Lung (tissue), 11 donors: ENCODE measurements at regions not wholly inside any gene's neighbourhood (a gene's known extent, or its start where the extent isn't known, plus 50 kb on each side); places are given as distances from the start of the nearest gene placed in this dataset.
A peak's percentile ranks its signal among the peaks of the same experiment; 100 is the strongest.

Experiments
- ATAC-seq: fragments of 200-7000 bp; cut with Tn5 transposase; one replicate; pipeline ENCODE4 v1.9.1; 2020; ENCODE audit warnings: moderate number of reproducible peaks; ENCODE audit not compliant: insufficient read depth, low FRiP score
- DNase-seq, 3 donors: peaks; one replicate each; pipeline ENCODE4 v3.0.0-alpha.2; 2013 to 2017
- H3K27ac ChIP-seq, 2 donors: one replicate each; pipeline ENCODE4 v1.5.1; 2013; ENCODE audit warnings: mild to moderate bottlenecking in 2 of 2, moderate library complexity in 2 of 2, control low read depth in 1 of 2, inconsistent platforms in 1 of 2, low read depth in 1 of 2, low read length in 1 of 2
- H3K27me3 ChIP-seq, 3 donors: one replicate each; pipeline ENCODE4 v1.5.1; 2013; ENCODE audit warnings: low read length in 2 of 3; ENCODE audit not compliant: control insufficient read depth in 3 of 3, insufficient read depth in 3 of 3
- H3K36me3 ChIP-seq, 4 donors: one replicate each; pipeline ENCODE4 v1.5.1; 2013; ENCODE audit warnings: low read length in 4 of 4, mild to moderate bottlenecking in 1 of 4, moderate library complexity in 1 of 4; ENCODE audit not compliant: control insufficient read depth in 4 of 4, insufficient read depth in 4 of 4
- H3K4me1 ChIP-seq, 5 donors: one replicate each; pipeline ENCODE4 v1.5.1; 2013; ENCODE audit warnings: low read length in 5 of 5, mild to moderate bottlenecking in 2 of 5, moderate library complexity in 1 of 5; ENCODE audit not compliant: control insufficient read depth in 5 of 5, insufficient read depth in 5 of 5
- H3K4me3 ChIP-seq: one replicate; pipeline ENCODE4 v1.5.1; 2013; ENCODE audit warnings: mild to moderate bottlenecking, control low read depth, moderate library complexity
- H3K9ac ChIP-seq, 2 donors: one replicate each; pipeline ENCODE4 v1.5.1; 2013; ENCODE audit warnings: low read length in 2 of 2, control low read depth in 1 of 2; ENCODE audit not compliant: insufficient read depth in 1 of 2
- H3K9me3 ChIP-seq, 4 donors: one replicate each; pipeline ENCODE4 v1.5.1; 2013; ENCODE audit warnings: low read length in 3 of 4, mild to moderate bottlenecking in 1 of 4, moderate library complexity in 1 of 4; ENCODE audit not compliant: control insufficient read depth in 4 of 4, insufficient read depth in 3 of 4
- WGBS, 2 donors: extraction: QIAGEN DNeasy Blood & Tissue Kit; methylation state at CpG; one replicate each; pipeline ENCODE4 v1.1.7; 2013; 5-methylcytosine and 5-hydroxymethylcytosine counted together
- TF ChIP-seq, protein P1 (sequence below): IDR thresholded peaks from 2 replicates; pipeline ENCODE4 v1.5.1; 2012; ENCODE audit warnings: mild to moderate bottlenecking; ENCODE audit errors: control extremely low read depth, extremely low read depth
- donor health status: control.
- donor health status: control.
- donor health status: Bipolar disorder and iron deficiency.
- donor health status: healthy.
- donor health status: DM: yes; HTN: yes; CAD: no.

- DNase-seq (peak; percentile 11 to 60 (median 45)), ATAC-seq (no peak)
- Histone ChIP-seq H3K4me3 (no peak overlapping the region), H3K27ac (no peak overlapping the region), H3K4me1 (peaks cover 0 to 10% (median 0%) of the 10 kb centered on the region in 5 donors), H3K27me3 (no peaks in the 10 kb centered on the region), H3K9me3 (no peaks in the 10 kb centered on the region), H3K9ac (no peak overlapping the region), H3K36me3 (no peaks in the 10 kb centered on the region)
- TF ChIP-seq, protein P1, sequence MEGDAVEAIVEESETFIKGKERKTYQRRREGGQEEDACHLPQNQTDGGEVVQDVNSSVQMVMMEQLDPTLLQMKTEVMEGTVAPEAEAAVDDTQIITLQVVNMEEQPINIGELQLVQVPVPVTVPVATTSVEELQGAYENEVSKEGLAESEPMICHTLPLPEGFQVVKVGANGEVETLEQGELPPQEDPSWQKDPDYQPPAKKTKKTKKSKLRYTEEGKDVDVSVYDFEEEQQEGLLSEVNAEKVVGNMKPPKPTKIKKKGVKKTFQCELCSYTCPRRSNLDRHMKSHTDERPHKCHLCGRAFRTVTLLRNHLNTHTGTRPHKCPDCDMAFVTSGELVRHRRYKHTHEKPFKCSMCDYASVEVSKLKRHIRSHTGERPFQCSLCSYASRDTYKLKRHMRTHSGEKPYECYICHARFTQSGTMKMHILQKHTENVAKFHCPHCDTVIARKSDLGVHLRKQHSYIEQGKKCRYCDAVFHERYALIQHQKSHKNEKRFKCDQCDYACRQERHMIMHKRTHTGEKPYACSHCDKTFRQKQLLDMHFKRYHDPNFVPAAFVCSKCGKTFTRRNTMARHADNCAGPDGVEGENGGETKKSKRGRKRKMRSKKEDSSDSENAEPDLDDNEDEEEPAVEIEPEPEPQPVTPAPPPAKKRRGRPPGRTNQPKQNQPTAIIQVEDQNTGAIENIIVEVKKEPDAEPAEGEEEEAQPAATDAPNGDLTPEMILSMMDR: no peak
- 69 to 81% methylated on average over 5 of the region's 5 CpGs for WGBS, 2 donors
Measured at GRCh38 chr5:172540099-172540870, 86.0 kb upstream of the SH3PXD2B start.

DNA sequence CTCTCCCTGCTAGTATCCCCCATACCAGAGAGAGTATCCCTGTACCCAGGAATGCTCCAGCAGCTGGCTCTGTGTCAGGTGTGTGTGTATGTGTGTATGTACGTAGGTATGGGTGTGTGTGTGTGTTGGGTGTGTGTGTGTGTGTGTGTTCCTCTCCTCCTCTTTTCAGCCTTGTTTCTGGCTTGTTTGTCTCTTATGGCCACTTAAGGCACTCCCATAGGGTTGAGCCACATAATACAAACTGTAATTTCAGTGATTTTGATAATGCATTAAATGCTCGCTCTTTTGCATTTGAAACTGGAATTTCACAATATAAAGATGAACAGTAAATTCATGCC, 80.8 kb upstream of the SH3PXD2B start:
- no peaks in the 10 kb centered on the region for H3K27me3 ChIP-seq
- TF ChIP-seq, protein P1: no peak
- H3K4me3 ChIP-seq: no peak overlapping the region
- H3K9ac ChIP-seq: no peak overlapping the region
- peaks cover 0 to 10% (median 0%) of the 10 kb centered on the region in 5 donors for H3K4me1 ChIP-seq
- no peak overlapping the region for H3K27ac ChIP-seq
- ATAC-seq: no peak
- H3K9me3 ChIP-seq: no peaks in the 10 kb centered on the region
- no peak for DNase-seq
- H3K36me3 ChIP-seq: no peaks in the 10 kb centered on the region
- 85 to 96% methylated on average over 2 of the region's 2 CpGs for WGBS, 2 donors

DNA sequence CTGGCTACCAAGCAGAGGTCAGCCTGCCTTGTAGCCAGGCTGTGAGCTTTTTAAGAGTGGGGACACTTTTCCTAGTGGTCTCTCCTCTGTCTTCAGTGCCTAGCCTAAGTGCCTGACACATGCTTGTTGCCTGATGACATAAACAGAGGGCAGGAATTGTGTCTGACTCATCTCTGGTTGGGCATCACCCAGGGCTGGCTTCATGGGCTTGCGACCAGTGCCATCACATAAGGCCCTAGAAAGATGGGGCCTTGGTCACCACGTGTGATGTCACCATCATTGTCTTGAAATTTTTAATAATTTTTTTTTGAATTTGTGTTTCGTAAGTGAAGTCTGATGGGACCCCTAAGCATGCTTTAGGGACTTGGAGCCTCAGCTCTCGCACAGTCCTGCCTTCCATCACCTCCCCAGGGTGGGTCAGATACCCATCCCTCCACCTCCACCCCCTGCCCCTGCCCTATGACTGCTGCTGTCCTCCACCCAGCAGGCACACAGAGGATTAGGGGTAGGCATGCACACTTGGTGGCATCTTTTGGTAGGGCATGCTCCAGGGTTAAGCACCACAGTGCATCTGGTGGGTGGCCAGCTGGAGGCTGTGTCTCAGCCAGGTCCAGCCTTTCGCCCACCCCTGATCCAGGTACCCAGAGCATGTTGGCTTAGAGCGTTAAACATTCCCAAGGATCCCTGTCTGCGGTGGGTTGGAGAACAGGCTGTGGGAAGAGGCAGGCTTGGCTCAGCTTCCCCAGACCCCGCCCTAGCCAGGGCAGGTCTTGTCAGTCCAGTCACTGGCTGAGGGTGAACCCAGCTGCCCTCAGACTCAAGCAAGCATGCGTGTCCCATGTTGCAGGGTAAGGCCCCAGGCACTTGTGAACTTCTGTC, 80.1 kb upstream of the SH3PXD2B start:
- 84 to 93% methylated on average over 9 of the region's 9 CpGs for WGBS, 2 donors
- peaks cover 0 to 10% (median 0%) of the 10 kb centered on the region in 5 donors for H3K4me1 ChIP-seq
- no peaks in the 10 kb centered on the region for H3K36me3 ChIP-seq
- H3K9ac ChIP-seq: no peak overlapping the region
- ATAC-seq: no peak
- H3K27ac ChIP-seq: peak overlapping the region; percentile 37 to 49
- no peak overlapping the region for H3K4me3 ChIP-seq
- H3K9me3 ChIP-seq: peaks cover 0 to 3% (median 0%) of the 10 kb centered on the region in 4 donors
- DNase-seq: no peak
- no peaks in the 10 kb centered on the region for H3K27me3 ChIP-seq
- TF ChIP-seq, protein P1: no peak
